Type B pancreatic cell (in vitro differentiated cells): ENCODE measurements at regions not wholly inside any gene's neighbourhood (a gene's known extent, or its start where the extent isn't known, plus 50 kb on each side); places are given as distances from the start of the nearest gene placed in this dataset.
"Not testable (repeated sequence)": the region's sequence is repeated elsewhere in the genome, so short reads cannot be mapped to it uniquely, and the experiment has no call there.

Source experiments
- DNase-seq: peaks from one replicate; pipeline ENCODE4 v3.0.0; 2021; ENCODE audit warnings: mixed read lengths; ENCODE audit not compliant: unreplicated experiment; ENCODE audit errors: extremely low spot score
- H3K27ac Mint-ChIP-seq: 2 replicates; pipeline ENCODE4 v1.8.0; 2021; ENCODE audit warnings: mild to moderate bottlenecking, mixed read lengths
- H3K27me3 Mint-ChIP-seq: 2 replicates; pipeline ENCODE4 v1.8.0; 2021; ENCODE audit warnings: mixed read lengths
- H3K36me3 Mint-ChIP-seq: 2 replicates; pipeline ENCODE4 v1.8.0; 2021; ENCODE audit warnings: mixed read lengths
- H3K4me1 Mint-ChIP-seq: one replicate; pipeline ENCODE4 v1.8.0; 2021; ENCODE audit warnings: mixed read lengths; ENCODE audit not compliant: unreplicated experiment
- H3K4me3 Mint-ChIP-seq: 2 replicates; pipeline ENCODE4 v1.8.0; 2021; ENCODE audit warnings: mild to moderate bottlenecking, mixed read lengths
- H3K9me3 Mint-ChIP-seq: 2 replicates; pipeline ENCODE4 v1.8.0; 2021; ENCODE audit warnings: mixed read lengths
- CTCF ChIP-seq: fragments of 200-600 bp; sonication (generic); conservative IDR thresholded peaks from 2 replicates; pipeline ENCODE4 v1.5.0; 2021; ENCODE audit warnings: antibody characterized with exemption, mild to moderate bottlenecking

GRCh38 chr4:145276050-145276449, 95.7 kb upstream of the OTUD4 start:
- Mint-ChIP-seq H3K27ac (no peak overlapping the region), H3K4me3 (no peak overlapping the region), H3K36me3 (no peaks in the 10 kb centered on the region), H3K9me3 (no peaks in the 10 kb centered on the region), H3K27me3 (no peaks in the 10 kb centered on the region), H3K4me1 (peaks cover 15% of the 10 kb centered on the region)
- TF ChIP-seq CTCF, result no peak
- no peak for DNase-seq

- no peak overlapping the region for H3K27ac Mint-ChIP-seq
- H3K4me3 Mint-ChIP-seq, result no peak overlapping the region
Measured at GRCh38 chr4:145271194-145271593, 90.8 kb upstream of the OTUD4 start.

GRCh38 chr4:145266881-145267280, 86.5 kb upstream of the OTUD4 start:
- no peak for TF ChIP-seq CTCF
- no peaks in the 10 kb centered on the region for H3K36me3 Mint-ChIP-seq

More at GRCh38 chr4:145271194-145271593, 90.8 kb upstream of the OTUD4 start:
- Mint-ChIP-seq H3K9me3 (no peaks in the 10 kb centered on the region), H3K27me3 (no peaks in the 10 kb centered on the region), H3K36me3 (no peaks in the 10 kb centered on the region), H3K4me1 (peaks cover 2% of the 10 kb centered on the region)
- TF ChIP-seq CTCF, result no peak
- no peak for DNase-seq

GRCh38 chr4:145260091-145260490, 79.7 kb upstream of the OTUD4 start:
- TF ChIP-seq CTCF, result no peak
- no peak overlapping the region for H3K4me3 Mint-ChIP-seq
- H3K36me3 Mint-ChIP-seq, result no peaks in the 10 kb centered on the region
- H3K27ac Mint-ChIP-seq, result no peak overlapping the region
- DNase-seq, result no peak
- H3K9me3 Mint-ChIP-seq, result peaks cover 4% of the 10 kb centered on the region
- H3K27me3 Mint-ChIP-seq, result no peaks in the 10 kb centered on the region
- H3K4me1 Mint-ChIP-seq, result no peaks in the 10 kb centered on the region

More at GRCh38 chr4:145266881-145267280, 86.5 kb upstream of the OTUD4 start:
- Mint-ChIP-seq H3K4me3 (no peak overlapping the region), H3K9me3 (no peaks in the 10 kb centered on the region), H3K4me1 (no peaks in the 10 kb centered on the region), H3K27me3 (no peaks in the 10 kb centered on the region), H3K27ac (no peak overlapping the region)
- no peak for DNase-seq

- not testable (repeated sequence) for H3K27ac Mint-ChIP-seq, H3K4me1 Mint-ChIP-seq, H3K4me3 Mint-ChIP-seq, H3K36me3 Mint-ChIP-seq, H3K9me3 Mint-ChIP-seq, DNase-seq, H3K27me3 Mint-ChIP-seq
Measured at GRCh38 chr4:145255311-145255710, 74.9 kb upstream of the OTUD4 start.

- Mint-ChIP-seq H3K9me3 (no peaks in the 10 kb centered on the region), H3K36me3 (no peaks in the 10 kb centered on the region), H3K4me1 (no peaks in the 10 kb centered on the region), H3K27ac (no peak overlapping the region), H3K4me3 (no peak overlapping the region), H3K27me3 (no peaks in the 10 kb centered on the region)
- DNase-seq, result no peak
- TF ChIP-seq CTCF, result no peak
Measured at GRCh38 chr4:145252190-145252589, 71.8 kb upstream of the OTUD4 start.
